Right lung (tissue), 2 donors: ENCODE measurements at regions not wholly inside any gene's neighbourhood (a gene's known extent, or its start where the extent isn't known, plus 50 kb on each side); places are given as distances from the start of the nearest gene placed in this dataset.
"Not testable (repeated sequence)": the region's sequence is repeated elsewhere in the genome, so short reads cannot be mapped to it uniquely, and the experiment has no call there.

Source experiments
- DNase-seq, 2 donors: peaks; one replicate each; pipeline ENCODE4 v3.0.0-alpha.2; 2013

DNA sequence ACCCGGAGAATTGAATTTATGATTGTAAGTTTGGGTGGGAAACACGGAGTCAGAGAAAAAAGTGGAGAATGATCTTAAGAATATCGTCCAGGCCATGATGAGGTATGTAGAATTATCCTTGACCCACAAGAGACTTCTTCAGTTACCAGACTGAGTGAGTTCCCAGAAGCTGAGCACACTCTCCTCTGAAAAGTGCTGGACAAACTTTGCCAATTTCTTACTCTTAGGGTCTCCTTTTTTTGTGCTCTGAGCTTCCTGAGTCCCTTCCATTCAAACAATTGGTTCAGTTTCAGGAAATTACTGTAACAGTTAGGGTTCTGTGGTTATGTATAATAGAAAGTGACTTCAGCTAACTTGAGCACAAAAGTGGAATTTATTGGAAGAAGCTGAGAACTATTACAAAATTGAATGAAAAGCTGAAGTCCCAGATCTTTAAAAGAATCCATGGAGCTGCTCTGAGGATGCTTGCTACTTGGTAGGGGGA is 50.6 kb upstream of the EHBP1 start:
- DNase-seq, result no peak

DNA sequence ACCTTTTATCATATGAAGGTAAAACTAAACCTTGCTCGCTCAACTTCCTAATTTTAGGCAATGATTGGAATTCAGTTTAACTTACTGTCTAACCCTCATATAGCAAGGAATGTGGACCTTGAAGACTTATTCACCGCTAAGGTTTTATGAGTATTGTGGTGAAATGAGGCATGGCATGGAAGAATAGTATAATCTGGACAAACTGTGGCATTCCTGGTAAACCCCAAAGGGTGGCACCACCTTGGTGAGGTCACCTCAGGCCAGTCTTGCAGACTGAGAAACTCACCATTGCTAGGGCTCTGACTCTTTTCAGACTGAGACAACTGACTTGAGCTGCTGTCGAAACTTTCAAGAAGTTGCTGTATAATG is 51.1 kb upstream of the EHBP1 start:
- no peak for DNase-seq

DNA sequence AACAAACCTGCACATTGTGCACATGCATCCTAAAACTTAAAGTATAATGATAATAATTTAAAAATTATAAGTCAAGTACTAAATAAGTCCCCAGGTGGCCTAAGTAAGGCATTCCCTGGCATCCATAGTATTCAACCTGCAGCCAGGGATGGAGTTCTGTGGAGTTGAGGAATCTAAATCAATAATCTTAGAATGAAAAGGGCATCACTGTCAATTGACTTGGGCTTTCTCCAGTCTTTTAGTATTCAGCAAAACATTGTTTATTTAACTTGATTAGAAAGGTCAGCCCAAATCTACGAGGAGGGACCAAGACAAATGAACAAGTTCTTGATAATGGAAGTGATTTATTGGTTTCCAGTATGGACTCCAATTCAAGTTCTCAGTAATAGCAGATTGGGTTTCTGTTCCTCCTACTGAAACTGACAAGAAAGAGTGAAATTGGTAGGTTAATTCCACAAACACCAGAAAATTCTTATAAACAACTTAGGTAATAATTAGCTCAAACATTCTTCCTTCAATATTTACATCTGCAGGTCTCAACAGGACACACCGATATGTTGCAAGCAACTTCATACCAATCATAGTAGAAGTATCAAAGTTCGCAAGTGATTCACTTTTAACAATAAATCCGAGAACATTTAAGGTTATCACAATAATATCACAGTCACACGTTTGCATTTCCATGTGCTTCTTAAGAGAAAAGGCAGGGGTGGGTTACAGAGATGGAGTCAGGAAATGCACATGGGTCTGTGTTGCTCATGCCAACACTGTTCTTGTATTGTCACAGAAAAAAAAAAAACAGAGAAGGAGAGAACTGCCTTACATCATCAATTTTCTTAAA is 51.7 kb upstream of the EHBP1 start:
- no peak for DNase-seq

DNA sequence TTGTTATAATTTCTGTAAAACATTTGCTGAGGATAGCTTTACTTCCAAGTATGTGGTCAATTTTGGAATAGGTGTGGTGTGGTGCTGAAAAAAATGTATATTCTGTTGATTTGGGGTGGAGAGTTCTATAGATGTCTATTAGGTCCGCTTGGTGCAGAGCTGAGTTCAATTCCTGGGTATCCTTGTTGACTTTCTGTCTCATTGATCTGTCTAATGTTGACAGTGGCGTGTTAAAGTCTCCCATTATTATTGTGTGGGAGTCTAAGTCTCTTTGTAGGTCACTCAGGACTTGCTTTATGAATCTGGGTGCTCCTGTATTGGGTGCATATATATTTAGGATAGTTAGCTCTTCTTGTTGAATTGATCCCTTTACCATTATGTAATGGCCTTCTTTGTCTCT is 56.4 kb upstream of the EHBP1 start:
- DNase-seq, result not testable (repeated sequence)

DNA sequence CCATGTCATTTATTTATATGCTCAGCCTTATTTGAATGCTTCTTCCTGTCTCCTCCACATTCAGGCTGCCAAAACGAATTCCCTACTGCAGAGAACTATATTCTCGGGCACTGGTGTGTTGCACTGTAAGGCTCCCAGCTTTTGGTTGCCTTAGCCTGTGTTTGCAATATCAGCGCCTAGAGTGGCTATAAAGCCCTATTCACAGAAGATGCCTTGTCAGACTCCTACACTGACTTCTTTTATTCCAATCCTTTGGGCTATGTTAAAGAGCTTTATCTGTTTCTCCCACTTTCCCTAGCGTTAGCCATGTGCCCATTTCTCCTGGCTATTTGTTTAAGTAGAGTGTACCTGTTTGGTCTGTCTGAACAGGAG is 62.4 kb upstream of the EHBP1 start:
- DNase-seq, result no peak

DNA sequence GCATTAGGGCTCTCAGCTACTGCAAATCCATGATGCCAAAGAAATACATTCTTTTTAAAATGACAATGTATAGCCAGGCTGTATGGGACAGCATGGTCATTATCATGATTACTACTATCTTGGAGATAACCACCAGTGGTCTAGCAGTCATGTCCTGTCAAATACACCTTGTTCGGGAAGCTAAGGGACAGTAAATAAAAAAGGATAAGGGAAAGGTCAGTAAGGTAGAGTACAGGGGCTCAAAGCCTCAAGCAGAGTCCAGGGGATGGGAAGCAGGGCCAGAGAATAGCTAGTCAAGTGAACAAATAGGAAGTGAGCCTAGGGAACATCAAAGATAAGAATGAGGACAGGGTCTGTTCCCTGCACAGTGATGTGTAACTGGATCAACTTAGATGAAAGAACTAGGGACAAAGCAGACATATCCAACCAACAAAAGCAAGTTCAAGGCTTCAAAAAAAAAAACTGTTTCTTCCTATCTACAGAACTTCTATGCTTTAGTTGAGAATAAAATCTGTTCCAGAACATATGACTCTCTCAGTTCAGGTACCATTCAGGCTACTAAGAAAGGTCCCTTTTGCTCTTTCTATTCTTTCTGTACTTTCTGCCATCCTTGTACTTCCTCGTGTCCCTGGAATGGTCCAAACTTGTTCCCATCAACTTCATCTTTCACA is 62.9 kb upstream of the EHBP1 start:
- no peak for DNase-seq

DNA sequence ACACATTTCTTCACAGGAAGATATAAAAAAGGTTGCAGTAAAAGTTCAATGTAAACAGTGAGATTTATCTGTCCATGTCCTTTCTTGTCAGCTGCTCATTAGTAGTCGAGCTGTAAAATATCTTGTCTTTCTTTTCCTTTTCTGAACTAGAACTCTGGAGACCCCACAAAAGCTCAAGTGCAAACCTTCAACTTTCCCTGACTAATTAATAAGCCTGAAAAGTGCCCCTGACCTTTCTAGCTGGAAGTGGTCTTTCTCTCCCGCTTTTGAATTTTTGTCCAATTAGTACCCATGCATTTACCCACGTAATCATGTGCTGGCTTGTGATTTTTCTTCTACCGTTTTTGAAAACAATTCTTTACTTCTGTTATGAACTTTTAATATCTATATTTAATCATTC is 63.6 kb upstream of the EHBP1 start:
- DNase-seq, result no peak

DNA sequence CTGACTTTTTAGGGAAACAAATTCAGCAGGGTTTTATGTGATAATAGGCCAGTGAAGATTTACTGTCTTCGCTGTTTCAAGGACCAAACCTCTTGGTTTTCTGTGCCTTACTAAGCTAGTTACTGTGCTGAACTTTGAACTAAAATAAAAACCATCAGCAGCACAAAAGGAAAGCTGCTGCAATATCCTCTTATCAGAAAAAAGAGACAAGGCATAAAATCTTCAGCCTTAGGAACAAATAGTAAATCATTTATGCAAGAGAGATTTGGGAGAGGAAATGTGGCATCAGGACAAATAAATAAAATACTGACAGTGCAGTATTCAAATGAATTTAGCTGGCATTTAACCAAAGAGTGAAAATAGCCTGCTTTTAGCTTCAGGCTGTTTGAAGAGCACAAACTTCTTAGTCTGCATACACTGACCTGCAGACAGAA is 64.1 kb upstream of the EHBP1 start:
- peak in 1 of 2 donors; percentile 15 for DNase-seq

DNA sequence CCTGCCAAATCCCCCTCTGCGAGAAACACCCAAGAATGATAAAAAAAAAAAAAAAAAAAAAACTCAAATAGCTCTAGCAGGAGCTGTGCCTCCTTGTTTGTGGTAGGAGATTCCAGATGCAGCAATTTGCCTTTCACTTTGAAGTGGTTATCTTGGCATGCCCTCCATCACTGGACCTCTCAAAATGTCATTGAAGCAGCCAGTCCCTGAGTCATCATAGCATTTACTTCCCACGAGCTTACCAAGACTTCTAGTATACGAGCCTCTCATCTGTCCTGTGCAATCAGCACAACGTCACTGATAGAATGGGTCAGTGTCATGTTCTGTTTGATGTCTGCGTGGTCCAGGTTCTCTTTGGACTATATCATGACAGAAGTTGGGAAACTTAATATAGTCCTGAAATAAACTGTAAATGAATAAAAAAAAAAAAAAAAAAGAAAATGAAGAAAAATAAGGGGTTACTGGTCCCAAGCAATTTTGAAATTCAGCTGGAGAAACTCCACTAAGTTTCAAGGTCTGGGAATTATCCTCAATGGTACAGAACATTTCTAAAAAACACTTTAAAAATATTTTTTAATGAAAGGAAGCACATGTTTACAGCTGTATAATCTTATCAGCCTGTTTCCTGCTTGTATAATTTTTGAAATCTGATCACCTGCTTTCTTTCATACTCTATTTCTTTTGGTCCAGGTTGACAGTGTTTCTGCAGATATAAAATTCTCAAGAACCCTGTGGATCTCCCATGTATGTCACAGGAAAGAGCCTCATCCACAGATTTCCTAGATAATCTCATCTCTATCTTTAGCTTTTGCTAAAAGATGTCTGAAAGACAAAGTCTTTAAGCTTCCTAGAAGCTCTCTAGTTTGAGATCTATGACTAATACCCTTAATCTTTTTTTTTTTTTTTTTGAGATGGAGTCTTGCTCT is 74.1 kb upstream of the EHBP1 start:
- no peak for DNase-seq

DNA sequence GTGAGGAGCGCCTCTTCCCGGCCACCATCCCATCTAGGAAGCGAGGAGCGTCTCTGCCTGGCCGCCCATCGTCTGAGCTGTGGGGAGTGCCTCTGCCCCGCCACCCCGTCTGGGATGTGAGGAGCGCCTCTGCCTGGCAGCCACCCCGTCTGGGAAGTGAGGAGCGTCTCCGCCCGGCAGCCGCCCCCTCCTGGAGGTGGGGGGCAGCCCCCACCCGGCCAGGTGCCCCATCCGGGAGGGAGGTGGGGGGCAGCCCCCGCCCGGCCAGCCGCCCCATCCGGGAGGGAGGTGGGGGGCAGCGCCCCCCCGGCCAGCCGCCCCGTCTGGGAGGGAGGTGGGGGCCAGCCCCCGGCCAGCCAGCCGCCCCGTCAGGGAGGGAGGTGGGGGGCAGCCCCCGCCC is 75.3 kb upstream of the EHBP1 start:
- not testable (repeated sequence) for DNase-seq

DNA sequence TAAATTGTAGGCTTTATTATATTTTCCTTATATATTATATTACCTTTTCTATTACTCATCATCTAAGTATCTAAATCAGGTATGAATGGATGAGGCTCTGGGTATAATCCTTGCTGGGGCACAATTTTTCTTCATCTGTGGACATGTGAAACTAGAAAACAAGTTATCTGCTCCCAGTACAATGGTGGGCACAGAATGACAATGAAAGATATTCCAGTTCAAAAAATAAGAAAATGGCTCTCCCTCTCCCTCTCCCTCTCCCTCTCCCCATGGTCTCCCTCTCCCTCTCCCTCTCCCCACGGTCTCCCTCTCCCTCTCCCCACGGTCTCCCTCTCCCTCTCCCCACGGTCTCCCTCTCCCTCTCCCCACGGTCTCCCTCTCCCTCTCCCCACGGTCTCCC is 76.2 kb upstream of the EHBP1 start:
- not testable (repeated sequence) for DNase-seq

DNA sequence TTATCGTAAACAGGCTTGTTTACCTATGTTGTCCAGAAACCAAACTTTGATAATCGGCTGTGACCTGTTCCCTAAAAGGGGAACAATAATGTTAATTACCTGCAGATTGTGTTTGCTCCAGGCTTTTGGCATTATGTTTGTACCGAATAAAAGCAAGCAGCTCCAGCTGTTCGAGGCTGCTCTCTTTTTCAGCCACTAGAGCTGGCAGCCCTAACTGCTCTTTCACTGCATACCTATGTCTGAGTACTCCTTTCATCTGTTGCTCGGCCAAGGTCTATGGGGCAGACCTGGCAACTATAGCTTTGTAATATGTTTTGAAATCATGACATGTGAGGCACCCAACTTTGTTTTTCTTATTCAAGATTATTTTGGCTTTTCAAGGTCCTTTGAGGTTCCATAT is 77.8 kb upstream of the EHBP1 start:
- no peak for DNase-seq

DNA sequence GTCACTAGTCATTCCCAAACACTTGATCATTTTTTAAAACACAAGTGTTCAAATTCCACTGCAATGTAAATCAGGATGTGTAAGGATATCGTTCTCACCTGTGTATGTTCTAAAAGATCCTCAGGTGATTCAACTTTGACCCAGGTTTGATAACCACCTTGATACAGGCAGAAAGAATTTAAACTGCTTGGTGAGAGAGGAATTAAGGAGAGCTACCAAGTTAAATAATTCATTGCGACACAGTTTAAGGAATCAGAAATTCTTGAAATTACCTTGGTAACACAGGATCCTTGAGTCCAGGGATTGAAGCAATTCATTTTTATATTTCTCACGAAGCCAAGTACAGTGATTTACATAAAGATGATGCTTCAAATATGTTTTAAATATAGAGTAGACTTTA is 80.7 kb upstream of the EHBP1 start:
- no peak for DNase-seq

DNA sequence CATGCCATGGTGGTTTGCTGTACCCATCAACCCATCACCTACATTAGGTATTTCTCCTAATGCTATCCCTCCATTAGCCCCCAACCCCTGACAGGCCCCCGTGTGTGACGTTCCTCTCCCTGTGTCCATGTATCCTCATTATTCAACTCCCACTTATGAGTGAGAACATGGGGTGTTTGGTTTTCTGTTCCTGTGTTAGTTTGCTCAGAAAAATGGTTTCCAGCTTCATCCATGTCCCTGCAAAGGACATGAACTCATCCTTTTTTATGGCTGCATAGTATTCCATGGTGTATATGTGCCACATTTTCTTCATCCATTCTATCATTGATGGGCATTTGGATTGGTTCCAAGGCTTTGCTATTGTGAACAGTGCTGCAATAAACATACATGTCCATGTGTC is 89.0 kb upstream of the EHBP1 start:
- not testable (repeated sequence) for DNase-seq

DNA sequence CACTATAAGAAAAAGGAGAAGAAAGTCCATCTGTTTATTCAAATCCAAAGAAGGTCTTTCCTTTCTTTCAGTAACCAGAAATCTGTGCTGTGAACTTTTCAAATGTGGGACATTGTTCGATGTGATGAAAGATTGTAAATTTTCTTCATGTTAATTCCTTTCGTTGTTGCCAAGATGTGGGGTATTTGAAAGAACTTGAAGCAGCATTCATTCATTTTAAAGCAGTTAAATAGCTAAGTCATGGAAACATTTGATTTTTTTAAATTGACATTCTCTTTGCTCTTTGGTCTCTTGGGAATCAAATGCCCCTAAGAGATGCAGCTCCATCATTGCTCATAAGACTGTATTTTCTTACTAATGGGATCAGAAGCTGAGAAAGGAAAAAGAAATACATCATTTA is 93.7 kb upstream of the EHBP1 start:
- DNase-seq, result no peak

DNA sequence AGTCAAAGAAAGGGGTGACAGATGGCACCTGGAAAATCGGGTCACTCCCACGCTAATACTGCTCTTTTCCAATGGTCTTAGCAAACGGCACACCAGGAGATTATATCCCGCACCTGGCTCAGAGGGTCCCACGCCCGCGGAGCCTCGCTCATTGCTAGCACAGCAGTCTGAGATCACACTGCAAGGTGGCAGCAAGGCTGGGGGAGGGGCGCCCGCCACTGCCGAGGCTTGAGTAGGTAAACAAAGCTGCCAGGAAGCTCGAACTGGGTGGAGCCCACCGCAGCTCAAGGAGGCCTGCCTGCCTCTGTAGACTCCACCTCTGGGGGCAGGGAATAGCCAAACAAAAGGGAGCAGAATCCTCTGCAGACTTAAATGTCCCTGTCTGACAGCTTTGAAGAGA is 99.5 kb upstream of the TMEM17 start:
- not testable (repeated sequence) for DNase-seq

DNA sequence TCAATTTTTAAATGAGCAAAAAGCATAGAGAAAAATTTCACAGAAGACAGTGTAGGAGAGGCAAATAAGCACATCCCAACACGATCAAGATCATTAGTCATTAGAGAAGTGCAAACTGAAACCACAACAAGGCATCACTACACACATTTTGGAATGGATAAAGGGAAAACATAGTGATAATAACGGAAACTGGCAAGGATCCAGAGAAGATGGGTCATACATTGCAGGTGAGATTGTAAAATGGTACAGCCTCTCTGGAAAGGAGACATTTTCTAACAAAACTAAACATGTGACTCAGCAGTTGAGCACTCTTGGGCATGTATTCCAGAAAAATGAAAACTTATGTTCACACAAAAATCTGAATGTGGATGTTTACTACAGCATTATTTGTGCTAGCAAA is 98.3 kb upstream of the TMEM17 start:
- DNase-seq, result no peak

DNA sequence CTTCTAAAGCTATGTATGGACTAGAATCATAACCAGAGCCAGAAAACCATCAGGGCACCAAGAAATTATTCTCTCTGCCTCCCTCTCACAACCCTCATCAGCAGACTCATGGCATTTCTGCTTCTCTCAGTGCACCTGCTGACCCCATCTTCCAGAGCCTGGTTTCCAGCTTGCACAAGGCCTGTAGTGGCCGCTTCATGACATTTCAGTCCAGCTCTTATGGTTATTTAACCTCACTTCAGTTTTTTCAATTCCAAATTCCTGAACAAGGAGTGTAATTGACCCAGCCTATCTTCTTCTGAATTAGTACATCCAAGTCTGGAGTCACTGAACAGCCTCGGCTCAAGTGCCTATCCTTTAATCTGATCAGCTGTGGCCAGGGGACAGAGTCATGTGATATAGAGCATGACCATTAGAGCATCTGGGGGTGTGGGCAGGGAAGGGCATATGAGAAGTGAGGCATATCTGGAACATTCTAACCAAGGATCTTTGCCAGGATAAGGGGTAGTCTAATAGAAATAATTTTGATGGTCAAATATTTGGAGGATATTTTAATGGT is 97.2 kb upstream of the TMEM17 start:
- no peak for DNase-seq

DNA sequence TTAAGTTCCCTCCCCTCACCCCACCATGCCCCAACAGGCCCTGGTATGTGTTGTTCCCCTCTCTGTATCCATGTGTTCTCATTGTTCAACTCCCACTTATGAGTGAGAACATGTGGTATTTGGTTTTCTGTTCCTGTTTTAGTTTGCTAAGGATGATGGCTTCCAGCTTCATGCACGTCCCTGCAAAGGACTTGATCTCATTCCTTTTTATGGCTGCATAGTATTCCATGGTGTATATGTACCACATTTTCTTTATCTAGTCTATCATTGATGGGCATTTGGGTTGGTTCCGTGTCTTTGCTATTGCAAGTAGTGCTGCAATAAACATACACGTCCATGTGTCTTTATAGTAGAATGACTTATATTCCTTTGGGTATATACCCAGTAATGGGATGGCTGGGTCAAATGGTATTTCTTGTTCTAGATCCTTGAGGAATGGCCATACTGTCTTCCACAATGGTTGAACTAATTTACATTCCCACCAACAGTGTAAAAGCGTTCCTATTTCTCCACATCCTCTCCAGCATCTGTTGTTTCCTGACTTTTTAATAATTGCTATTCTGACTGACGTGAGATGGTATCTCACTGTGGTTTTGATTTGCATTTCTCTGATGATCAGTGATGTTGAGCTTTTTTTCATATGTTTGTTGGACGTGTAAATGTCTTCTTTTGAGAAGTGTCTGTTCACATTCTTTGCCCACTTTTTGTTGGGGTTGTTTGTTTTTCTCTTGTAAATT is 93.8 kb upstream of the TMEM17 start:
- not testable (repeated sequence) for DNase-seq

DNA sequence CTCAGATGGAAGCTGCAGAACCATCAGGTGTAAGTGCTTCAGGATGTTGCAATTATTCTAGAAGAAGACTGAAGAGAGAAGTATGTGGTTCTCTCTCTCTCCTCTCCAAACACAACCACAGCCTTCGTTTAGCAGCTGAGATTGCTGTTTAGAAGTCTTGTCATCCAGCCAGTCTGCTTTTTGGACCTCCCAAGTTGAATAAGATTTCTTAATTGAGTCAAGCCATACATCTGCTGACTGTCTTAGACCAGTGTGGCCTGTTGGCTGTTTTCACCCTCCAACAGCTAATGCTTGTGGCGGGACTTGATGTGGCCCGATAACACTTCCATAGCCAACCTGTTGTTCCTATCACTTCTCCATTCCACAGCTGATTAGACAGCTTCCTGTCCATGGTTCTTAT is 91.3 kb upstream of the TMEM17 start:
- peak; percentile 51 to 64 for DNase-seq
